Ishikawa (cell line): ENCODE measurements at regions not wholly inside any gene's neighbourhood (a gene's known extent, or its start where the extent isn't known, plus 50 kb on each side); places are given as distances from the start of the nearest gene placed in this dataset.

ENCODE experiments used
- CEBPB ChIP-seq: IDR thresholded peaks from 2 replicates; pipeline ENCODE4 v1.6.1; 2012
- CREB1 ChIP-seq: IDR thresholded peaks from 2 replicates; pipeline ENCODE4 v1.6.1; 2012; ENCODE audit warnings: low read depth
- EGR1 ChIP-seq: IDR thresholded peaks from 2 replicates; pipeline ENCODE4 v1.6.1; 2012
- EP300 ChIP-seq: IDR thresholded peaks from 2 replicates; pipeline ENCODE4 v1.6.1; 2012; ENCODE audit warnings: borderline replicate concordance
- FOXM1 ChIP-seq: IDR thresholded peaks from 2 replicates; pipeline ENCODE4 v1.6.1; 2012; ENCODE audit warnings: low read depth, borderline replicate concordance
- NFIC ChIP-seq: IDR thresholded peaks from 2 replicates; pipeline ENCODE4 v1.6.1; 2012
- RAD21 ChIP-seq: IDR thresholded peaks from 2 replicates; pipeline ENCODE4 v1.6.1; 2012; ENCODE audit warnings: low read depth
- TAF1 ChIP-seq: IDR thresholded peaks from 2 replicates; pipeline ENCODE4 v1.6.1; 2012; ENCODE audit warnings: low read depth, mild to moderate bottlenecking
- TCF12 ChIP-seq: IDR thresholded peaks from 2 replicates; pipeline ENCODE4 v1.6.1; 2012; ENCODE audit warnings: low read depth
- TEAD4 ChIP-seq: IDR thresholded peaks from 2 replicates; pipeline ENCODE4 v1.6.1; 2012
- USF1 ChIP-seq: IDR thresholded peaks from 2 replicates; pipeline ENCODE4 v1.6.1; 2012
- YY1 ChIP-seq: IDR thresholded peaks from 2 replicates; pipeline ENCODE4 v1.6.1; 2012; ENCODE audit warnings: low read depth
- ZBTB7A ChIP-seq: IDR thresholded peaks from 2 replicates; pipeline ENCODE4 v1.6.1; 2012; ENCODE audit warnings: low read depth
- TF ChIP-seq, protein P1 (sequence below): IDR thresholded peaks from 2 replicates; pipeline ENCODE4 v1.6.1; 2012
- TF ChIP-seq, protein P2 (sequence below): IDR thresholded peaks from 2 replicates; pipeline ENCODE4 v1.6.1; 2012; ENCODE audit warnings: low read depth, mild to moderate bottlenecking

GRCh38 chr2:217102956-217103355 lies 243.1 kb upstream of the TNP1 start:
- TF ChIP-seq RAD21 (no peak), EGR1 (no peak), TEAD4 (no peak), CREB1 (no peak)
- TF ChIP-seq, protein P1, sequence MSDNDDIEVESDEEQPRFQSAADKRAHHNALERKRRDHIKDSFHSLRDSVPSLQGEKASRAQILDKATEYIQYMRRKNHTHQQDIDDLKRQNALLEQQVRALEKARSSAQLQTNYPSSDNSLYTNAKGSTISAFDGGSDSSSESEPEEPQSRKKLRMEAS: no peak

DNA sequence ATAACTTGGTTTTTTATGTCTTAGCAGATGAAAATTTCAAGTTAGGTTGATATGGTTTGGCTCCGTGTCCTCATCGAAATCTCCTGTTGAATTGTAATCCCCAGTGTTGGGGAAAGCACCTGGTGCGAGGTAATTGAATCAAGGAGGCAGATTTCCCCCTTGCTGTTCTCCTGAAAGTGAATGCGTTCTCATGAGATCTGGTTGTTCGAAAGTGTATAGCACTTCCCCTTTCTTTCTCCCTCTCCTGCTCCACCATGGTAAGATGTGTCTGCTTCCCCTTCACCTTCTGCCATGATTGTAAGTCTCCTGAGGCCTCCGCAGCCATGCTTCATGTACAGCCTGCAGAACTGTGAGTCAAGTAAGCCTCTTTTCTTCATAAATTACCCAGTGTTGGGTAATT lies 242.1 kb upstream of the TNP1 start:
- no peak for TF ChIP-seq YY1
- TF ChIP-seq EP300: no peak
- TF ChIP-seq ZBTB7A: no peak
- no peak for TF ChIP-seq NFIC

- TF ChIP-seq EP300: no peak
- no peak for TF ChIP-seq CREB1
- TF ChIP-seq TCF12: no peak
- TF ChIP-seq, protein P2, sequence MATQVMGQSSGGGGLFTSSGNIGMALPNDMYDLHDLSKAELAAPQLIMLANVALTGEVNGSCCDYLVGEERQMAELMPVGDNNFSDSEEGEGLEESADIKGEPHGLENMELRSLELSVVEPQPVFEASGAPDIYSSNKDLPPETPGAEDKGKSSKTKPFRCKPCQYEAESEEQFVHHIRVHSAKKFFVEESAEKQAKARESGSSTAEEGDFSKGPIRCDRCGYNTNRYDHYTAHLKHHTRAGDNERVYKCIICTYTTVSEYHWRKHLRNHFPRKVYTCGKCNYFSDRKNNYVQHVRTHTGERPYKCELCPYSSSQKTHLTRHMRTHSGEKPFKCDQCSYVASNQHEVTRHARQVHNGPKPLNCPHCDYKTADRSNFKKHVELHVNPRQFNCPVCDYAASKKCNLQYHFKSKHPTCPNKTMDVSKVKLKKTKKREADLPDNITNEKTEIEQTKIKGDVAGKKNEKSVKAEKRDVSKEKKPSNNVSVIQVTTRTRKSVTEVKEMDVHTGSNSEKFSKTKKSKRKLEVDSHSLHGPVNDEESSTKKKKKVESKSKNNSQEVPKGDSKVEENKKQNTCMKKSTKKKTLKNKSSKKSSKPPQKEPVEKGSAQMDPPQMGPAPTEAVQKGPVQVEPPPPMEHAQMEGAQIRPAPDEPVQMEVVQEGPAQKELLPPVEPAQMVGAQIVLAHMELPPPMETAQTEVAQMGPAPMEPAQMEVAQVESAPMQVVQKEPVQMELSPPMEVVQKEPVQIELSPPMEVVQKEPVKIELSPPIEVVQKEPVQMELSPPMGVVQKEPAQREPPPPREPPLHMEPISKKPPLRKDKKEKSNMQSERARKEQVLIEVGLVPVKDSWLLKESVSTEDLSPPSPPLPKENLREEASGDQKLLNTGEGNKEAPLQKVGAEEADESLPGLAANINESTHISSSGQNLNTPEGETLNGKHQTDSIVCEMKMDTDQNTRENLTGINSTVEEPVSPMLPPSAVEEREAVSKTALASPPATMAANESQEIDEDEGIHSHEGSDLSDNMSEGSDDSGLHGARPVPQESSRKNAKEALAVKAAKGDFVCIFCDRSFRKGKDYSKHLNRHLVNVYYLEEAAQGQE: no peak
- TF ChIP-seq TEAD4: no peak
- TF ChIP-seq USF1: no peak
- TF ChIP-seq TAF1: no peak
- no peak for TF ChIP-seq NFIC
- no peak for TF ChIP-seq RAD21
- no peak for TF ChIP-seq EGR1
- no peak for TF ChIP-seq YY1
- no peak for TF ChIP-seq CEBPB
- TF ChIP-seq, protein P1: no peak
- no peak for TF ChIP-seq ZBTB7A
- no peak for TF ChIP-seq FOXM1
Measured at GRCh38 chr2:217099561-217099960, 239.7 kb upstream of the TNP1 start.

GRCh38 chr2:217098435-217098834 lies 238.6 kb upstream of the TNP1 start:
- TF ChIP-seq, protein P1: no peak
- TF ChIP-seq TEAD4 (no peak), YY1 (no peak), CEBPB (no peak), TCF12 (no peak), FOXM1 (no peak)

- TF ChIP-seq RAD21 (no peak), TCF12 (no peak), EP300 (no peak), CREB1 (no peak), CEBPB (no peak), TEAD4 (no peak)
- TF ChIP-seq, protein P2: no peak
Measured at GRCh38 chr2:217097346-217097745, 237.5 kb upstream of the TNP1 start.

- TF ChIP-seq EGR1 (no peak), RAD21 (no peak), CEBPB (no peak), TCF12 (no peak), TEAD4 (no peak), USF1 (no peak), YY1 (no peak), CREB1 (no peak), ZBTB7A (no peak), EP300 (no peak), TAF1 (no peak), NFIC (no peak), FOXM1 (no peak)
- TF ChIP-seq, protein P2: no peak
- TF ChIP-seq, protein P1: no peak
Measured at GRCh38 chr2:217096474-217097225, 236.8 kb upstream of the TNP1 start.
